T1000 (cell line): ENCODE measurements at regions not wholly inside any gene's neighbourhood (a gene's known extent, or its start where the extent isn't known, plus 50 kb on each side); places are given as distances from the start of the nearest gene placed in this dataset.
"Not testable (repeated sequence)": the region's sequence is repeated elsewhere in the genome, so short reads cannot be mapped to it uniquely, and the experiment has no call there.

Experiments used
- DNase-seq: peaks from one replicate; lab custom pipeline; 2025; ENCODE audit warnings: mixed read lengths; lab: John Stamatoyannopoulos, UW

DNA sequence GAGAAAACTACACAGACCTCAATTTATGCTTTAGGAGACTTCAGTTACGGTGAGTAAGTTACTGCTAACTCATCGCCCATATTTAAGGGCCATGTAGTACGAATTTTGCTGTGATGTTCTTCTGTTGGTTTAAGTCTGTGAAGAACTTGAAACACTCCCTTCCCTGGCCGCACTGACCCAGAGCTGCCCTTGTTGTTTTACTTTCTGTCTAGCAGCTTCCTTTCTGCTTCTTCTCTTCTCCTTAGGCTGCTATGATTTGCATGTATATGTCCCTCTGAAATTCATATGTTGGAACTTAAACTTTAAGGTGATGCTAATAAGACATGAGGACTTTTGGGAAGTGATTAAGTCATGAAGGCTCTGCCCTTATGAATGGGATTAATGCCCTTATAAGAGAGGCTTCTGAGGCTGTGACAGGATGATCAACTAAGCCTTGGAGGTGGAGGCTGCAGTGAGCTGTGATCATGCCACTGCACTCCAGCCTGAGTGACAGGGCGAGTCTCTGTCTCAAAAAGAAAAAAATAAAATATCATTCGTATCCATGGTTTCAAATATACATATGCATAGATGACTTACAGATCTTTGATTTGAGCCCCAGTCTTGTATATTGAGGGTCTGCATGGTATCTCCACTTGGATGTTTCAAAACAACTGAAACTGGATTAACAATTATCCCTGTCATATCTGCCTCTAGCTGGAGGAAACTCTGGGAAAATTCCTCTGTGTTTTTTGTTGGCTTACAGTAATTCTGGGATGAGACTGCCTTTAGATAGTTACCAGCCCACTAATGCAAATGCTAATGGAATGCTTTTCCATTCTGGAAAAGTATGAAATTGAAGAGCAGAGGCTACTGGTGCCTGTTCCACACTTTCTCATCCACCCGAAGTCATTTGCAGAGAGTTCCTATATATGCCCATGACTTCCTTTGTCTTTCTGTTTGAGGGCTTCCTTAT is 263.4 kb upstream of the ACTBL2 start:
- no peak for DNase-seq

DNA sequence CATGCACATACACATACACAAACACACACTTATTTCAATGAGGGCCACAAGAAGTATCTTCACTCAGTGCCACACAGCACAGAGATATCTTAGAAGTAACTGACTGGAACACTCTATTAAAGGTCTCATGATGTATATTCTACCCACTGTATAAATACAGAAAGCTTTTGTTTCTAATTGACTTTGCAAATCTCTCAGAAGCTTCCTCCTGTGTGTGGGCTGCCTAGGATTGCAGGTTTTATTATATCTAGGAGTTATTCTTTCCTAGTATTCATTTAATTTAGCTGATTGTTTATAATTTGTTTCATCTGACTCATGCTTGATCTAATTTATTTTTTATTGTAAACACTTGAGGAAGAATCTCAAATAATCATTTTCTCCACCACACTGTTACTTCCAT is 262.4 kb upstream of the ACTBL2 start:
- no peak for DNase-seq

DNA sequence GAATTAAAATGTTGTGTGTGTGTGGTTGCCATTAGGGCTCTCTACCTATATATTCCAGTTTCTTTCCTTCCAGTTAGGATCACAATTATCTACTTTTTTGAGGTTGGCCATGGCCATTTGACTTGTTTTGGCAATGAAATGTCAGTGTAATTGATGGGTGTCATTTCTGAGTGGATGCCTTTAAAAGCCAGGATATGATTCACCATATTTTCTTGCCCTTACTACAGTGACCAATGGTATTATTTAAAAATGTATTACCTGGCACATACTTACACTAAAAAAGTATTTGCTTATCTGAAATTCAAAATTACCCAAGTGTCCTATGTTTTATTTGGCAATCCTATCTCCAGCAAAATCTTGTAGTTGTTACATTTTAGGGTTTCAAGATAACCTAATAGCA is 258.7 kb upstream of the ACTBL2 start:
- no peak for DNase-seq

DNA sequence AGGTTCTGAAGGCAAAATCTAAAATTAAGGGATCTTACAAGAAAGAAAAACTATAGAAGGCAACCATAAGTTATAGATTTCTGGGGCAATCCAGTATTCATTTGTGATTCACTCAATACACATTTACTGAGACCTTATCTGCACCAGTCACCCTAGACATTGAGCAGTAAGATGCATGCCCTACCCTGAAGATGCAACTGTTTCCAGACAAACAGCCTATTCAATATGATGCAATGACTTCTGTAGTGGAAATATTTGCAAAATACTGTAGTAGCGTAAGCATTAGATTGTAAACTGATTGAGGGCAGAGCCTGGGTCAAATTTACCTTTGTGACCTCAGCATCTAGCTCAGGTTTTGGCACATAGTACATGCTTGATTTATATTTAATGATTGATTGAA is 256.2 kb upstream of the ACTBL2 start:
- DNase-seq = no peak

DNA sequence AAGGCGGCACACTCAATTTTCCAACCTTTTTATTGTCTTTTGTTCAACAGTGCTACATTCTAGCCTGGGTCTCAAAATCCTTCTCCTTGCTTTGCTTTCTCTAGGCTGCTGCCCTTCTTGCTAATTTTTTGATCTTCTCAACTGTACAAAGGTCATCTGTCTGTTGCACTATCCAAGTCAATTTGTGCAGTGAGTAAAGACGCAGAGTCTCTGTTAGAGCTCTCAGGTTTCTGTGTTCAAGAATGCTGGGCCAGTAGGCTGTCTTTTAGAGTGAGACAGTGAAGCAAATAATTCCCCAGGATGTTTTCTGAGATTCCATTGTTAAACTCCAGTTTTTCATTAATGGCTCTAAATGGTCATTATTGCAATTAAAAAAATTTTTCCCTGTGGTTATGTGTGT is 255.7 kb upstream of the ACTBL2 start:
- DNase-seq = no peak

DNA sequence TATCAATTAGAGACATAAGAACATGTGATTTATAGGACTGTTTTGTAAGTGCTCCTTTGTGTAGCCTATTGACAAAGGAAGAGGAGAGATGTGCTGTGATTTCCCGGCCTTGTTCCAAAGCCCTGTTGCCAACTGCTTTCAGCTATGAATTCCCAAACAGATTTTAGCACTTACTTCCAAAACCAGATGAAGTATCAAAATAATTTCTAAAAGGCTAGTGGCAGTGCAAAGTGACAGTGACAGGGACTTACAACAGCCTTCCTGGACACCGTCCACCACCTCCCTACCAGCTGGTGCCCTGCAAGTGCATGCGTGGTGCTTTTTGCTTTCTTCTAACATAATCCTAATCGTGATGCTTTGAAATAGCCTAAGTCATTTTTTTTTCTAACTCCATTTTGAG is 254.1 kb upstream of the ACTBL2 start:
- no peak for DNase-seq

DNA sequence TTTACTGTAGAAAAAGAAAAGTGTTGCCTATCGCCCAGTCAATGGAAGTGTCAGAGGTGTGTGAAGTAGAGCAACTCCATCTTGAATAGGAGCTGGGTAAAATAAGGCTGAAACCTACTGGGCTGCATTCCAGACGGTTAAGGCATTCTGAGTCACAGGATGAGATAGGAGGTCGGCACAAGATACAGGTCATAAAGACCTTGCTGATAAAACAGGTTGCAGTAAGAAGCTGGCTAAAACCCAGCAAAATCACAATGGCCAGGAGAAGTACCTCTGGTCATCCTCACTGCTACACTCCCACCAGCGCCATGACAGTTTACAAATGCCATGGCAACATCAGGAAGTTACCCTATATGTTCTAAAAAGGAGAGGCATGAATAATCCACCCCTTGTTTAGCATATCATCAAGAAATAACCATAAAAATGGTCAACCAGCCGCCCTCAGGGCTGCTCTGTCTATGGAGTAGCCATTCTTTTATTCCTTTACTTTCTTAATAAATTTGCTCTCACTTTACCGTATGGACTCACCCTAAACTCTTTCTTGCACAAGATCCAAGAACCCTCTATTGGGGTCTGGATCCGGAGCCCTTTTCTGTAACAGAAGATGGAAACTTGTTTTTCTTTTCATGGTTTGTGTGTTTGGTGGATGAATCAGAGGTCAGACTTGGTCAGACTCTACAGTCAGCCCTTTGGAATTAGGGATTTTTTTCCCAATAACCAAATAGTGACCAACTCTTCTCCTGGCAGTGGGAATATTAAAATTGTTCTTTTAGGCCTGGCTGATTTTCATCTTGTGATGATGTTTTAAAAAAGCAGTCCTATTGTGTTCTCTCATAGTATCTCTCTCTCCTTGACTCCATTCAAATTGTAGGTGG is 252.9 kb upstream of the ACTBL2 start:
- peak; percentile 35 for DNase-seq

DNA sequence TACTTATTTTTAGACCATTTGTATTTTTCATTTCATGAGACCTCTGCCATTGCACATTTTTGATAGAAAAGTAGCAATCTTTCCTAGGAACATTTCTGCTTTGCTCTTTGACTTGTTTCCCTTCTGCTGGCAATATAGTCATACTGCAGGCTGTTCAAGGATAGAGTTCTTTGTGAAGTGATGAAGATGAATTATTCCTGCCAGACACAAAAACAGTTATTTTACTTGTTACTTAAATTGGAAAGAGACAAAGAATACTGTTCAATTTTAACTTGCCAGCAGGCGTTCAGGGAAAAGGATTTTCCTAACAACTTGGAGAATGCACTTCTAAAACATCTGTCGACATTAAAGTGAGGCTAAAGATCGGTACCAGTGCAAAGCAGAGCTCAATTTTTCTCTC is 251.7 kb upstream of the ACTBL2 start:
- no peak for DNase-seq

DNA sequence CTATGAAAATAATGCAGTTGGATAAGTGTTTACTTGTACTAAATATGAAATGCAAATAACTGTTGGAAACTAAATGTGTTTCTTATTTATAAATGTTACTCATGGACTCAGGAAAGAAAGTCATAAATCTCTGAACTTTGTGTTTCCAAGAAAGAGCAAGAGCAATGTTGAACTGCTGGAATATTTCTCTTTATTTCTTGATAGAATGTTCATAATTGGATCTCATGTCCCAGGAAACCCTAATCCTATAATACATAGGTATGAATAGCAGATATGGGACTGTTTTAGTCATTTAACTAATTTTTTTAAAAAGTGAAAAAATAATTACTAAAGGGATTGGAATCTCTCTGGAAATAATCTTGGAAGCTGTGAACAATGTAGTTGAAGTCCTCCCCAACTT is 245.0 kb upstream of the ACTBL2 start:
- no peak for DNase-seq

DNA sequence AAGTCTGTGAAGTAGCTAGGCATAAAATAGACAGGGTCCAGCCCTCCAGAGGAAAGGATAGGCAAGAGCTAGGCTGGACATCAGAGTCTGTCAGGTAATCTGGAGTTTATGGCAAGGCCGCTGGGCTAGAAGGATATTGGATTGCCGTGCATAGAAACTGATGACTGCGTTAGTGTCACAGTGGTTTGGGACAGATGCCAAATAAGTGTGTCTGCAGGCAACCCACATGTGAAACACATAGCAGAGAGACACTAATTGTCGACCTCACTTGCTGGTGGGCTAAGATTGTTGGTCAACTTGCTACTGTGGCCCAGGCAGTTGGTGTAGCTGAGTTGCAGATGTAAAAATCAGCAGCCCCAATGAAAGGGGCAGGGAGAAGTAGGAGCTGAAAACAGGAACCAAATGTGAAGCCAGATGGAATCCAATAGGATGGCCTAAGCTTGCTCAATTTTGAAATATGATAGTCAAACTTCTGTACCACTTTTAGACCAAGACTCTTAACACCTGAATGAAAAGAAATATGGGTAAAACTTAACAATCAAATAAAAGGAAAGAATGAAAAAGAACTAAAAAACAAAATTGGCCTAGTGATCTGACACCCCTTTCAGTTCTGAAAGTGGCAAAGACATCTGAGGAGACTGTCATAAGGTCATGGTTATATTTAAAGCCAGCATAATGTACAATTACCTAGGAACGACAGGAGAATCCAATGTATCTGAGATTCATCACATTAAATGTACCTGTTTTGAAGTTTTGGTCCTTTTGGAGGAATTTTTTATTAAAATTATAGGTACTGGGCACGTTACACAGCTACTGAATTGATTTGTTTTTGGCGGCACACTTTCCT is 243.3 kb upstream of the ACTBL2 start:
- no peak for DNase-seq

DNA sequence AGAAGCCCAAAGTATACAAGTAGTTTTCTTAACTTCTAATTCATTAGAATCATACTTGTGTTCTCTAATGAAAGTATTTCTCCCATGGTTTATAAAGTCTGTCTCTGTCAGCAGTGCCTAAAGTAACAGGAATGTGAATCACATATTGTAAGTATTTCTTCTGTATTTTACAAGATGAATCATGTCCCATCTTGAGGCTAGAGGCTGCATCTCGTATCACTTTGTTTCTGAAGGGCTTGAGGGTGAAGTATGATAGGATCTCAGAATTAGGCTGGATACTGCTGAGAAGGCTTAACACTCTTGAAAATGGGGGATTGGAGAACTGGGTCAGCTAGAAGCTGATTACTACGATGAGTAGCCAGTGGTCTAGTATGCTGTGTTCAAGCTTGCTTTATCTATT is 242.2 kb upstream of the ACTBL2 start:
- DNase-seq = no peak

DNA sequence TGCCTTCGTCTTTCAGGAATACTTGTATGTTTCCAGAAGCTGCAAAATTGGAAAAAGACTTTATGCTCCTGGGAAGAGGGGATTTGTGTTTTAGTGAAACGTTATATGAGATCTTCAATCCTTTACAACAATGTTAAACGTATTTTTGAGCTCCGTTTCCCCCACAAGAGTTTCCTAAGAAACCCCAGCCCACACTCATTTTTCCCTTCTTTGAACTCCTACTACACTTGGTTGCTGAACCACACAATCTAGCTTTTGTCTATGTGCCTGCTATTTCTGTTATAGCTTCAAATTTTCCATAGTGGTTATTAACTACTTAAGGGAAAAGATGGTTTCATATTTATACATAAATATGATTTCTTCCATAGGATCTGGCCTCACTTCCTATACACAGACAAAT is 238.6 kb upstream of the ACTBL2 start:
- DNase-seq = no peak

DNA sequence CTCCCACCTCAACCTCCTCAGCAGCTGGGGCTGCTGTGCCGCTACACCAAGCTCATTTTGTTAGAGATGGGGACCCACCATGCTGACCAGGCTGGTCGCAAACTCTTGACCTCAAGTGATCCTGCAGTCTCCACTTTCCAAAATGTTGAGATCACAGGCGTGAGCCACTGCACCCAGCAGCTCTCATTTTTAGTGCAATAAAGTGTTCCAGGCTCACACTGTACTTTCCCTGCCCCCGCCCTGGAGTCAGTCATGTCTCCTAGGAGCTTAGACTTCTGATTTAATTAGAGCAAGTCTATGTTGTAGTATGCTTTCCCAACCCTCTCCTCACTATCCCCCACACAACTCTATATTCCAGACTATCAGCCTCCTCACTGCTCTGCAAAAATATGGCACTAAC is 238.0 kb upstream of the ACTBL2 start:
- DNase-seq = no peak

DNA sequence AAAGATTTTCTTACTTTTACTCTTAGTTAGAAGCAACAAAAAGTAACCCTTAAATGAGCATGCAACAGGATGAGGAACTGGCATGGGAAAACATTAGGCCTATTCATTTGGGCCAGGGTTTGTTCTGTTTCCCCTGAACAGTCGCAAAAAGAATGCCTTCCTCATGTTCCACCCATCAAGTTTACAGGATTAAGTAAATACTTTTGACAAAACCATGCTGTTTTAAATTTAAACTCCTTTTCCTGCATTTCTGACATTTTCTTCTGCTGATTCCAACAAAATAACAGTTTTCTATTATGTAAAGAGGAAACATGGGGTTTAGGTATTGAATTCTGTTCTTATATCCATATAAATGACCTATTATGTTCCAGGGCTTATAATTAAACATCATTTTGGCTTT is 236.6 kb upstream of the ACTBL2 start:
- no peak for DNase-seq

DNA sequence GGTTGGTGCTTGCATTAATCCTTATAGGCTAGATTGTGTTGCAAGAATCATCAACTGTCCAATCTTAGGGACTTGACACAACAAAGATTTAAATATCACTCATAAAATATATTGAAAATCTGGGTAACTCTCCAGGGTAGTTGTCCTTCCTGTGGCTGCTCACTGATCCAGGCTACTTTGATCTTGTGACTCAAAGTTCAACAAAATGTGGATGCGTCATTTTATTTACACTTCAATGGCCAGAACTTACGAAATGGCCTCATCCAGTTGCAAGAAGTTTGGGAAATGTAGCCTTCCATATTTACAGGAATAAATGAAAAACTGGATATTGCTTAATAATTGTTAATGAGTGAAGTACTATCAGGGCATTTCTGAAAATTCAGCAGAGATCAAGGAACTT is 235.5 kb upstream of the ACTBL2 start:
- DNase-seq = no peak

DNA sequence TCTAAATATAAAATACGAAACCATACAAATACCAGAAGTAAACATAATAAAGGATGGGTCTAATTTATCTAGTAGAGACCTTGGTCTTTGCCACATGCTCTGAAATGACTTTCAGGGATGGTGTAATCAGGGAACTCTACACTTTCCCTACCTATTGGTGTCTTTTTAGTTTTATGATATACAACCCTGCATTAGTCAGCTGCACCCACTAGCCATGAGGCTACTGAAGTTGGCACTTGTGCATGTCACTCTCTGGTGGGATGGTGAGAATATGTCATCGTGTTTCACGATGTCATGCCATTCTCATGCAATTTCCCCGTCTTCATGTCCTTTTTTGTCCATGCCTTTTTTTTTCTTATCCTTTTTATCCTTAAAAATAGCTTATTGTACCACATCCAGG is 234.9 kb upstream of the ACTBL2 start:
- no peak for DNase-seq

DNA sequence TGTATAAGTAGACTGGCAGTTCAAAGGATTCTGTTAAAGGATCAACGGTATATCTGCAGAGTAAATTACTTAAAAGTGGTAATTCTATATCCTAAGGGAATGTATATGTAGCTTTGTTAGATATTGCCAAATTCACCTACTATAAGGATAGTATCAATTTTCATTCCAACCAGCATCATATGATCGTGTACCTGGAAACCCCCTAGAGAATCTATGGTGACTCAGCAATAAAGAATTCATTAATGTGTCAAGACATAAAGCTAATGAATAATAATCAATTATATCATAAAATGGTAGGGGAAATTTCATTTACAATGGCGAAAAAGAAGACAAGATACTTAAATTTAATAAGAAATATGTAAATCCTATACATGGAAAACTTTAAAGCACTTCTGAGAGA is 234.1 kb upstream of the ACTBL2 start:
- no peak for DNase-seq

DNA sequence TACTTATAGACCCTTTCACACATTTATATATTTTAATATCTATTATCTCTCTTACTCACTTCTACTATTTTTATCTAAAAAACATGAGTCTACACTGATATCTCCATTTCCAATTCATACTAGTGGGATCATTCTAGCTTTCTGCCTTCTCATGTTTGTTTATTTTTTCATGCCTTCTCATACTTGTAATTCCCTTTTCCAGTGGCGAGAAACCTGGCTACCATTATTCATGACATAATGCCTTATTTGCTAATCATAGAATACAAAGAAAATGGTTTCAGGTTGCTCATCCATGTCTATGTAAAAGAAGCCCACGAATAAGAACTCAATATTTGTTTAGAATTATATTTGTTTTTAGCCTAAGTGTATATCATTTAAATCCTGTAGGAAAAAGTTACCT is 232.7 kb upstream of the ACTBL2 start:
- no peak for DNase-seq

DNA sequence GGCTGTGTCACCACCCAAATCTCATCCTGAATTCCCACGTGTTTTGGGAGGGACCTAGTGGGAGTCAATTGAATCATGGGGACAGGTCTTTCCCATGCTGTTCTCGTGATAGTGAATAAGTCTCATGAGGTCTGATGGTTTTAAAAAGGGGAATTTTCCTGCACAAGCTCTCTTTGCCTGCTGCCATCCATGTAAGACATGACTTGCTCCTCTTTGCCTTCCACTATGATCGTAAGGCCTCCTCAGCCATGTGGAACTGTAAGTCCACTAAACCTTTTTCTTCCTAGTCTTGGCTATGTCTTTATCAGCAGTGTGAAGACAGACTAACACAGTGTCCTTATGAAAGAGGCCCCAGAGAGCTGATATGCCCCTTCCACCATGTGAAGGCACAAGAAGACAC is 230.9 kb upstream of the ACTBL2 start:
- not testable (repeated sequence) for DNase-seq

DNA sequence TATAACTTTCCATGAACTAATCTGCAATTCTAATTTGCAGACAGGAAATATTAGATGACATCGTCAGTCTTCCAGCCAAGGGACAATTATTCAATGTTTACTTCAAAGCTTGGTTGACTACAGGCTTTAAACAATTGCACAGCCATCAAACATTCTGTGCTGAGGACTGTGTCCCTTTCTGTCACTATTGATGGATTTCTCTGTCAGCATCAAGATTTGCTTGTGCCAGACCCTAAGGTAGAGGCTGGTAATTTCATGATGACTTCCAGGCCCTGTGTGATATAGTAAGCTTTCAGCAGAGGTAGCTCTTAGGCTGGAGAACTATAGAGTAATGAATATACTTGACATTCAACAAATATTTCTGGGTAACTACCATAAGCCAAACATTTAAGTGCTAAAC is 229.3 kb upstream of the ACTBL2 start:
- no peak for DNase-seq

DNA sequence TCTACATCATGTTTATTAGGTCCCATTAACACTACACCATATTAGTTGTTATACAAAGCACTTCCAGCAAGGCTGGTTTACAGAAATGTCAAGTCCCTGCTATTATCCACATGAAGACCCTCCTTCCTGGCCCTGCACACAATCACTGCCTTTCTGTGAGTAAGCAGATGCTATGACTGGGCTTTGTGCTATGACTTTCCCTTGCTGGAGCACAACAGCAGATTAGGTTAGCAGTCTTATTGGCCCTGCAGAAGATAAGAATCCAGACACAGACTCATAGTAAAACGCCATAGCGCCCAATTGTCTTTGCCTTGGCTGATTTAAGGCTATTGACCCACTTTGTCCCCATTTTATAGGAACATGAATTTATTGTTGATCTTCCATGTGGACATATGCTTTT is 228.9 kb upstream of the ACTBL2 start:
- DNase-seq = no peak

DNA sequence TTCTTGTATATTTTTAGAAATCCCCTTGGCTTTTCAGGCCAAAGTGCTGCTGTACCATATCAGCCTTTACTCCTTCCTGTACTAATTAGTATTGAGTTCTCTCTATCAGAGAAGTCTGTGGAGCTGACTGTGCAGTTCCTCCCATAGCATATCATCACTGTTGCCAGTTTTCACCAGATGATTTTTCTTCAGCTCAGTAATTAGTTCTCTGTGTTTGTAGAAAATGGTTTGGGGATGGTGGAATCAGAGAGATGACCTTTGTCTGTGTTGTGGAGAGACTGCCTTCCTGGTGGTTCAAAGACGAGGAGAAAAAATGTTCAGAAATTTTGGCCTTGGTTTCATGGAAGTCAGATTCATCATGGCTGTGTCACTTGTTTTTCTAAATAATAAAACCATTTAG is 227.5 kb upstream of the ACTBL2 start:
- no peak for DNase-seq
